Body of pancreas (tissue), 4 donors: ENCODE measurements at regions not wholly inside any gene's neighbourhood (a gene's known extent, or its start where the extent isn't known, plus 50 kb on each side); places are given as distances from the start of the nearest gene placed in this dataset.

Experiments used
- CTCF ChIP-seq, 7 experiments: fragments of 450-650 bp in 4 of 7; fragments of 200-600 bp in 3 of 7; sonication (generic) in 3 of 7; IDR thresholded peaks; one replicate each; pipeline ENCODE4 v1.5.1; 2016 to 2019; ENCODE audit warnings: antibody characterized with exemption in 7 of 7
- POLR2A ChIP-seq, 3 donors: fragments of 450-650 bp; IDR thresholded peaks; one replicate each; pipeline ENCODE4 v1.6.1; 2016; ENCODE audit warnings: antibody characterized with exemption in 3 of 3, mild to moderate bottlenecking in 2 of 3

- no peak for TF ChIP-seq CTCF (IDR thresholded peaks at IDR 0.05)
- TF ChIP-seq POLR2A (IDR thresholded peaks at IDR 0.05): no peak
These were observed 124.3 kb upstream of the TSHZ2 start for GRCh38 chr20:52847731-52848359.
